Omental fat pad (tissue), 3 donors: ENCODE measurements at regions not wholly inside any gene's neighbourhood (a gene's known extent, or its start where the extent isn't known, plus 50 kb on each side); places are given as distances from the start of the nearest gene placed in this dataset.

ENCODE experiments used
- ATAC-seq: fragments of 150-250 bp; one replicate; pipeline ENCODE4 v1.9.1; 2016; ENCODE audit warnings: mild to moderate bottlenecking, moderate library complexity; ENCODE audit not compliant: low FRiP score
- DNase-seq: peaks from one replicate; pipeline ENCODE4 v3.0.0-alpha.2; 2019; ENCODE audit warnings: low spot score
- TF ChIP-seq, protein P1 (sequence below), 3 donors: fragments of 450-650 bp; IDR thresholded peaks; one replicate each; pipeline ENCODE4 v1.5.1; 2016 to 2017; ENCODE audit warnings: antibody characterized with exemption in 3 of 3, mild to moderate bottlenecking in 3 of 3, moderate library complexity in 2 of 3

DNA sequence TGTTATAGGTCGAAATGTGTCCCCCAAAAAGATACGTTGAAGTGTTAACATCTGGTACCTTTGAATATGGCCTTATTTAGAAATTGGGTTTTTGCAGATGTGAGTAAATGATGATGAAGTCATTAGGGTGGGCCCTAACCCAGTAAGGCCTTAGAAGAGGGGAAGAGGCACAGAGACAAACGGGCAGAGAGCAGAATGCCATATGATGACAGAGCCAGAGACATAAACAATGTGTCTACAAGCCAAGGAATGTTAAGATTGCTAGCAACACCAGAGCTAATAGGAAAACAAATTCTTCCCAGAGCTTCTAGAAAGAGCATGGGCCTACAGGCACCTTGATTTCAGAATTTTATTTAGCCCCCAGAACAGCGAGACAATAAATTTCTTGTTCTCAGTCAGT lies 693.1 kb upstream of the NECTIN3 start:
- ATAC-seq: no peak
- TF ChIP-seq, protein P1, sequence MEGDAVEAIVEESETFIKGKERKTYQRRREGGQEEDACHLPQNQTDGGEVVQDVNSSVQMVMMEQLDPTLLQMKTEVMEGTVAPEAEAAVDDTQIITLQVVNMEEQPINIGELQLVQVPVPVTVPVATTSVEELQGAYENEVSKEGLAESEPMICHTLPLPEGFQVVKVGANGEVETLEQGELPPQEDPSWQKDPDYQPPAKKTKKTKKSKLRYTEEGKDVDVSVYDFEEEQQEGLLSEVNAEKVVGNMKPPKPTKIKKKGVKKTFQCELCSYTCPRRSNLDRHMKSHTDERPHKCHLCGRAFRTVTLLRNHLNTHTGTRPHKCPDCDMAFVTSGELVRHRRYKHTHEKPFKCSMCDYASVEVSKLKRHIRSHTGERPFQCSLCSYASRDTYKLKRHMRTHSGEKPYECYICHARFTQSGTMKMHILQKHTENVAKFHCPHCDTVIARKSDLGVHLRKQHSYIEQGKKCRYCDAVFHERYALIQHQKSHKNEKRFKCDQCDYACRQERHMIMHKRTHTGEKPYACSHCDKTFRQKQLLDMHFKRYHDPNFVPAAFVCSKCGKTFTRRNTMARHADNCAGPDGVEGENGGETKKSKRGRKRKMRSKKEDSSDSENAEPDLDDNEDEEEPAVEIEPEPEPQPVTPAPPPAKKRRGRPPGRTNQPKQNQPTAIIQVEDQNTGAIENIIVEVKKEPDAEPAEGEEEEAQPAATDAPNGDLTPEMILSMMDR (IDR thresholded peaks at IDR 0.05): no peak
- DNase-seq: no peak

GRCh38 chr3:110381992-110382391 lies 689.6 kb upstream of the NECTIN3 start:
- ATAC-seq (no peak), DNase-seq (no peak)
- TF ChIP-seq, protein P1 (IDR thresholded peaks at IDR 0.05): no peak

DNA sequence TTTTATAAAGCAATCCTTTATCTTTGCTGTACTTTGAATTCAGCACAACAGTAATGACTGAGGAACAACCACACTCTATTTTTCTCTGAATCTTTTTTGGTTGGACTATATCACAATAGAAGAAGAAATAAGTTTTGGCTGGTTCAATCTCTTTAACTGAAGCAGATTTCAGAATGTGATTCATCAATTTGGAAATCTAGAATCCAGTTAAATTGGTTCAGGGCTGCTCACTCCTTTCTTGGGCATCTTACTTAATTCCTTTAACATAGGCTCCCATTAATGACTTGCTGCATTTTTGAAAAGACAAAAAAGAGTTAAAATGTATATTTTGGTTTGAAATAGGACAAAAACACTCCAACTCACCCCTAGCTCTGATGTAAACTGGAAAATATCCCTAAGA lies 688.3 kb upstream of the NECTIN3 start:
- no peak for ATAC-seq
- no peak for DNase-seq
- TF ChIP-seq, protein P1 (IDR thresholded peaks at IDR 0.05): no peak

- ATAC-seq: no peak
These were observed 687.0 kb upstream of the NECTIN3 start for GRCh38 chr3:110384601-110385000.

GRCh38 chr3:110389005-110389404 lies 682.6 kb upstream of the NECTIN3 start:
- ATAC-seq (no peak), DNase-seq (no peak)
- TF ChIP-seq, protein P1 (IDR thresholded peaks at IDR 0.05): no peak

More at GRCh38 chr3:110384601-110385000, 687.0 kb upstream of the NECTIN3 start:
- TF ChIP-seq, protein P1 (IDR thresholded peaks at IDR 0.05): no peak
- no peak for DNase-seq

DNA sequence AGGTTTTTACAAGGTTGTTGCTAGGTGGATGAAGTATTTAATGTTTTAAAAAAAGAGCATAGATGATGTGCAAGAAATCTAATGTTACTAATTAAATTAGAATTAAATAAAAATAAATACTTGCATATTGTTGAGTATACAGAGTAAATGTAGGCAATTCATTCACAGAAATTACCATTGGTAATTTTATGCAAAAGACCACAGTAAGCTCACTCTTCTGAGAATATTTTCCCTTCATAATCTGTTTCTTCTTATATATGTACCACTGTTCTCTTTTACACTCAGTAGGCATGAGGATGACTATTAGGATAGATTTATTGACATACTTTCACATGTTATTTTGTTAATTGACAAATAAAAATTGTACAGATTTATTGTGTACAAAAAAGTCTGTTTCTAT lies 681.2 kb upstream of the NECTIN3 start:
- TF ChIP-seq, protein P1 (IDR thresholded peaks at IDR 0.05): no peak
- ATAC-seq (no peak), DNase-seq (no peak)

DNA sequence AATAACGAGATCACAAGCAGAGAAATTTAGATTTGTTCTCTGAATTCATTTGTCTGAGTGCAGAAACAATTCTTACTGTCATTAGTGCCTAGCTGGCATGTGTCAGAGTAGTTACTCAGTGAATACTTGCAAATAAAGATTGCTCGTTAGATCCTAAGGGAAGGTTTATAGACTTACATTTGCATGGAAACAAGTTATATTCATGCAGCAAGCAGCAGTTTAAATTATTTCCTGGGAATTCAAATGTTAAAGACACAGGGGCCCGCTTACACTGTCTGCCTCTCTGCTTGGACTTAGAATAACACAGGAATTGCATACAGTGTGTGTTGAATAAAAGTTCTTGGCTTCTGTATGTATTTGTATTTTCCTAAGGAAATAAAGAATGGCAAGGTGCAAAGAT lies 680.6 kb upstream of the NECTIN3 start:
- no peak for ATAC-seq
- no peak for DNase-seq
- TF ChIP-seq, protein P1 (IDR thresholded peaks at IDR 0.05): no peak
